NCI-H82 treated with DMSO at 0.1 percent for 48 hours (cell line): ENCODE measurements at regions not wholly inside any gene's neighbourhood (a gene's known extent, or its start where the extent isn't known, plus 50 kb on each side); places are given as distances from the start of the nearest gene placed in this dataset.

ENCODE experiments used
- DNase-seq: peaks from one replicate; lab custom pipeline; 2025; ENCODE audit not compliant: unreplicated experiment; lab: John Stamatoyannopoulos, UW

- DNase-seq, result no peak
Observed at GRCh38 chr2:58951722-58952121, 710.6 kb upstream of the FANCL start.

DNA sequence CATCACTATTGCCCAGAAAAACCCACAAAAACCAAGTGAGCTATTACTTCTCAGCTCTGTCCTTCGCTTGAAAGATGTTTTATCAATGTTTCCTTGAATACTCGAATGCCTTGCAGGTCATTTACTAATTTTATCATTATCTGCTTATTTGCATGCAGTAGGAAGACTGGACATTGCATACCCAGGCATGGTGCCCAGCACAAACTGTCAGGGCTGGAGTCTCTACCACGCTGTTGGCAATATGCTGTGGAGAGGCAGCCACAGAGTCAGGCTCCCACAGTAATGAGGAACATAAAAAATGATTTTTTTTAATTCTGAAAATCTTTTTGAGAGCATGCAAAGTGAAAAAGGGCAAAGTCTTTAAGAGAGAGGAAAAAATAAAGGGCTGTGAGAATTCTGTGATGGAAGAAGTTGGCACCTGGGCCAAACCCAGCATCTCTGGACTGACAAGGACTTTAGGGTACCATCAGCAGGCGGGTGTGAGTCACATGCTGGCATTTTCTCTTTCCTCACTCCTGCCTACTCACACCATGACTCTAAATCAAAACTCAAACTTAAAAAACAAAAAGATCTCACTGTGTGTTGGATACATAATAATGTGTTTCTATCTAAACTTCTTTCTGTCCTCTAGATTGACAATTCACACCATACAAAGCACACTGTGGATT, 709.8 kb upstream of the FANCL start:
- DNase-seq, result no peak

- DNase-seq, result no peak
Observed at GRCh38 chr2:58939388-58939787, 698.3 kb upstream of the FANCL start.

DNA sequence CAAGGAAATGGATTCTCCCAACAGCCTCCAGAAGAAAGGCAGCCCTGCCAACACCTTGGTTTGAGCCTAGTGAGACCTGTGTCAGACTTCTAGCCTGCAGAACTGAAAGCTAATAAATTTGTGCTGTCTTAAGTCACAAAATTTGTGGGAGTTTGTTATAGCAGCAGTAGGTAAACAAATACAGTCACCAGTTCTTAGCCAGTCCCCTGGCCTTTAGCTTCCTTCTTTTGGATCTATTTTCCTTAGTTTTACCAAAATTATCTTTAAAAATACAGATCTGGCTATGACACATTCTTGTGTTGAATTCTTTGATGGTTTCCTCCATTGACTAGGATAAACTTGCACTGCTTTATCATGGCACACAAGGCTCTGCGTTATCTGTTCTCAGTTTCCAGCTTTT, 697.9 kb upstream of the FANCL start:
- DNase-seq, result no peak

GRCh38 chr2:58932801-58933200, 691.7 kb upstream of the FANCL start:
- DNase-seq, result no peak

DNA sequence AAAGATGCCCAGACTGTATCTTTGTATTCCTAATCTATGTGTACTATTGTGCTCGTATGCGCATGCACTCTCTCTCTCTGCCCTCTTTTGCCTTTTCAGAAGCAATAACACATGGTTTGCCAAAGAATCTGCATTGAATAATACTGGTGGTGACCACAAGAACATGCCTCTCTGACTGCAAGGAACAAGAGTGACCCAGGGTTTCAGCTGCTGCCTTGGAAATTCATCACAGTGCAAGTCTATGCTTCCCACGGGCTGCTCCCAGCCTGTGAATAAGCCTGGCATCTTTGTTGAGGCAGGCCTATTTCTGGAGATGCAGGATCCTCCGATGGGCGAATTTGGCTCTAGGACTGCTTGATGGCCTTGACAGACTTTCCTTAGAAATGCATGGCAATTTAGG, 689.4 kb upstream of the FANCL start:
- no peak for DNase-seq

DNA sequence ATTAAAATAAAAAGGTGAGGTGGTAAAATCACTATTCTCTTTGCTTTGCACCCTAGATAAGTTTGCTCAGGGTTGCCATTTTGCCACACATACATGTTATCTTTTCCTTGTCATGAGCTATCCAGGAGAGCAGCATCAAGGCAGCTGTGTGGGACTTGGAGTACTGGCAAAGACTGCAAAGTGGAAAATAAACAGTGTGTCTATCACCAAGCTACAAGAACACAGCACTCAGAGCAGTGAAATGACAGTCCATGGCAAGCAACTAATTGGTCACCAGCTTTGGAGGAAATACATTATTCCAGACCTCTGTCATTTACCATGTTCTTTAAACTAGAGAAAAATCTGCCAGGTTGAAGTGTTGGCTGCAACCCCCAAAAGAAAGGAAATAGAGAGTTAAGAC, 687.8 kb upstream of the FANCL start:
- DNase-seq, result no peak

GRCh38 chr2:58928391-58928790, 687.3 kb upstream of the FANCL start:
- DNase-seq, result no peak

- DNase-seq, result no peak
Observed at GRCh38 chr2:58926112-58926511, 685.0 kb upstream of the FANCL start.

- no peak for DNase-seq
Observed at GRCh38 chr2:58925676-58926081, 684.6 kb upstream of the FANCL start.

DNA sequence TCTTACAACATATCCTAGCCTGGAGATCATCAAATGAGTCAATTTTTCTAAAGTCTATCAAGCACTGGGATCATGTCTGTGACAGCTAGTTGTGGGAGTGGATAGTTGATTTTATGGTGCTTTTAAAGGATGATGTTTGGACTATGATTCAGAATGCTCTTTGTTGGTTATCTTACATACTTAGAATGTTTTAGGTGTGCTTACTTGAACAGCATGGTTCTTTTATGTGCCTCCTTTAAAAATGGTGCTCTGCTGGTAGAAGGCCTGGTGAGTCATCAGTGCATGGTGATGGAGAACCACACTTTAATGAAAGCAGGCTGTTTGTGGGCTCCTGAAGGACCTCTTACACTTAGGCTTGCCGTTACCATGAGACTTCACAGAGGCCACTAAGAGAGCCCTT, 682.7 kb upstream of the FANCL start:
- DNase-seq, result no peak

DNA sequence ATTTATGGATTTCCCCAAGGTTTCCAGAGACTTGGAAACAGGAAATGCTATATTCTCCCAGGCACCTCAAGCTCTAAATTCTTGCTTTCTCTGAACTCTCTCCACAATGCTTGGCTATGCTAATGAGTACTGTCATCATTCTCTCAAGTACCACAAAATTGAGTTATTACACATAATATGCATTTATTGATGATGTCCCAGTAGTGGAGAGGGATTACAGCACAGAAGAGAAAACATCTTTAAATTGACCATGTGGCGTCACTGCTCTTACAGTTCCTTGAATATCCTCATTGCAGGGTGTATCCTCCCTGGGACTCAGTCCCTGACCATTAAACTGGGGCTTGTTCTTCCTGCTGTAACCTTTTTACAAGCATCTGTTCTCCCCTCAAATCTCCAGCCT, 681.1 kb upstream of the FANCL start:
- DNase-seq, result no peak

GRCh38 chr2:58921676-58922075, 680.6 kb upstream of the FANCL start:
- no peak for DNase-seq

- no peak for DNase-seq
Observed at GRCh38 chr2:58920001-58920400, 678.9 kb upstream of the FANCL start.

GRCh38 chr2:58919316-58919715, 678.2 kb upstream of the FANCL start:
- DNase-seq, result no peak

DNA sequence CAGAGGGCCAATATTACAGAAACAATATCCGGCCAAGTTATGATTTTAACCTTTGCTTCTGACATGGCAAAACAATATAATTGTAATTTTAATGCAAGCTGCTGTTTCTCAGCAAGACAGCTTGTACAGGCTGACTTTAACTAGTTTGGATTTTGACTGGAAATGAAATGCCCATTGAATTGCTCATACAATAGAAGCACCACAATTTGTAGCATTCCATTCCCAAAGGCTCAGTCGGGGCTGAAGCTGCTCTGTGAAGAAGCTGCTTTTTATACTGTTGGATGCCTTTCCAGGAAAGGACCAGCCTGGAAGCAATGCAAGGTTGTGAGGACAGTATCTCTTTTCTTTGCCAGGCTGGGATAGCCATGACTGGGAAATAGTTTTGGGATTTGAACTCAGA, 677.0 kb upstream of the FANCL start:
- DNase-seq, result no peak

GRCh38 chr2:58917596-58917995, 676.5 kb upstream of the FANCL start:
- DNase-seq, result no peak

GRCh38 chr2:58916063-58916462, 674.9 kb upstream of the FANCL start:
- DNase-seq, result no peak

DNA sequence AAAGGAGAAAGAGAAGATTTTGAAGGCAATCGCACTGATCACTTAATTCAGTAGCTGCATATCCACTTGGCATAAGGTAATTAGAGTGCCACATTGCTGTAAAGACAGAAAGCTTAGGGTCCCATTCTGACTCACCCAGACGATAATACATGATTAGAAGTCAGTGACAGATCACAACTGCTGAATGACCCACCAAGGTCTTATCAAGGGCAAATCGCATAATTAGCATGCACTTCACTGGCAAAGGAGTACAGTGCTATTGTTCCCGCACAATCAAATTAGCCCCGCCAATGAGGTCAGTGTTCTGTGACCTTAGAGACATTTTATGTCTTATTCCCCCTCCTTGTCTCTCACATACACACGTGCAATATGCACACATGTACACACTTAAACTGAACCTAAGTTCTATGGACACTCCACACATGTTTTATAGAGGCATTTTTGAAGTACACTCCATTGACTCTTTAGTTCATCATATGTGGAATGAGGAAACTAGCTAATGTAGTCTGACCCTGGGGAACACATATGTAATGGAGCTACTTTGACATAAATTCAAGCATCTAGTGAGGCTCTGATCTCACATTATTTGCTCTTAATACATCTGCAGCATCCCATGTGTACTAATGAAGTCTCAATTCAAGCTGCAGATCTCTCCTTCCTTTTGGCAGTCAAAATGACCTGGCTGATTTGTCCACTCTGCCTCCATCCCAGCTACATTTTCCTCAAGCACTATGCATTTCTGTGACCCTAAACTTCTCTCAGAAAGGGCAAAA, 673.8 kb upstream of the FANCL start:
- DNase-seq, result no peak

DNA sequence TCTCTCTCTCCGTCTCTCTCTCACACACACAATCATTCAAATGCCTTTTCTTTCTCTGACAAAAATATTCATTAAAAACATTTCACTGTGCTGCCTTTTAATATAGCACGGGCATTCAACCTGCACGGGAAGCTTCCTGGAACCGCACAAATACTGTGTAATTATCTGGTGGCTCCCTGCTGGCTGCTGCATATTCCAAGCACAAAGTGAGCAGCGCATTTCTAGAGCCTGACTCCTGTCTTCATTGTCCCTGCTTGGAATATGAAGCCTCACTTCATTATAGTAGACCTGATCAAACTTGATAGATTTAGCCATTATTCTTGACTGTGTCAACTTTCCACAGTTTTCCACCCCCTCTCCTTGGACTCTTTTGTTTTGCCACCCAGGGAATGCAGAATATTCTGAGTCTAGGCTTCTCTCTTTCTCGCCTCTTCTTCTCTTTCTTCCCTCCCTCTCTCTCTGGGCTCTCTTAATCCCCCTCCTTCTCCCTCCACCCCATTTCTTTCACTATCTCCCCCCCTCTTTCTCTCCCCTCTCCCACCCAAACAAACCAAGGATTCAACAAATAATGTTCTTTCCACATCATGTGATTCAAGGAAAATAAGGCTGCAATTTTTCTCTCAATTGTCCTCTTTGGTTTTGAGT, 672.1 kb upstream of the FANCL start:
- no peak for DNase-seq

DNA sequence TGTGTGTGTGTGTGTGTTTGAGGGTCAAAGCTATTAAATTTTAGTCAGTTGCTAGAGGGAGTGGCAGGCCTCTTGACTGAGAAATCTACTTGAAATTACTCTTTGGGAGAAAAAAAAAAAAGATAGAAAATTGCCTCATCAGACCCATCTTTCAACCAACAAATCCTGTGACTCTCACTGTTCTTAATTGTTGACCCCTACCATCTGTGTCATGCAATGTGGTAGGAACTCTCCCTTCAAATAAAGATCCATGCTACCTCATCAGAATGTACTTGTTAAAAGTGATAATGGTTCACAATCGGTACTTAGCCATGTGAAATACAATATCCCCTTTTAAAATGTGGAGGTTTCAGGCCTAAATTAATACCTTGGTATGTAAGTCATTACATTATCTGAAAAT, 670.8 kb upstream of the FANCL start:
- no peak for DNase-seq

DNA sequence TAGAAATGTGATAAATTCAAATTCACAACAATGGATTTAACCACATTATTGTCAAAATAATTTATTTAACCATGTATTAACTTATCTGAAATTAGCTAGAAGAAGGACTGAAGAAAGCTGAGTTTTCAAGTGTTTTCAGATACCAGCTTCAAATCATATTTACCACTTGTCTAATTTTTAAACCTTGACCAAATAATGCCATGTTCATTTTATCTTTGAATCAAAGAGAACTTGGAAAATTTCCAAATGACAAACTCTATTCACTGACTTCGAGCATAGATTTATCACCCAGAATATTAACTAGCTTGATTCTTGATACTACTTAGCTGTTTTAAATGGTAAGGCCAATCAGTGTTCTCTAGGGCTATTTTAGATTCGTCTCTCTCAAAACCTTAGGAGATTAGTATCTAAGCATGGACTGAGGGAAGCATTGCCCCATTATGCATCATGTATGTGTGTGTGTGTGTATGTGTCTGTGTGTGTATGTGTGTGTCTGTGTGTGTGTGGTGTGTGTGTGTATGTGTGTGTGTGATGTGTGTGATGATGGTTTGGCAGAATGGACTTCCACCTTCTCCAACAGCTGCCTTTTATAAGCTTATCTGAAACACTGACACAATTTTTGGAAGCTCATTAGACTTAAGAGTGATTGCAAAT, 667.5 kb upstream of the FANCL start:
- no peak for DNase-seq
